Tibial nerve (tissue), 4 donors: ENCODE measurements at regions not wholly inside any gene's neighbourhood (a gene's known extent, or its start where the extent isn't known, plus 50 kb on each side); places are given as distances from the start of the nearest gene placed in this dataset.

Experiments used
- EP300 ChIP-seq, 2 donors: sonication (generic); formaldehyde crosslinking; IDR thresholded peaks; one replicate each; pipeline ENCODE4 v1.6.1; 2017; ENCODE audit warnings: antibody characterized with exemption in 2 of 2, mild to moderate bottlenecking in 1 of 2
- TF ChIP-seq, protein P1 (sequence below), 5 experiments: fragments of 200-600 bp in 3 of 5; fragments of 450-650 bp in 2 of 5; sonication (generic) in 3 of 5; IDR thresholded peaks; one replicate each; pipeline ENCODE4 v1.5.1; 2016 to 2019; ENCODE audit warnings: antibody characterized with exemption in 5 of 5, mild to moderate bottlenecking in 3 of 5, moderate library complexity in 2 of 5

- TF ChIP-seq, protein P1, sequence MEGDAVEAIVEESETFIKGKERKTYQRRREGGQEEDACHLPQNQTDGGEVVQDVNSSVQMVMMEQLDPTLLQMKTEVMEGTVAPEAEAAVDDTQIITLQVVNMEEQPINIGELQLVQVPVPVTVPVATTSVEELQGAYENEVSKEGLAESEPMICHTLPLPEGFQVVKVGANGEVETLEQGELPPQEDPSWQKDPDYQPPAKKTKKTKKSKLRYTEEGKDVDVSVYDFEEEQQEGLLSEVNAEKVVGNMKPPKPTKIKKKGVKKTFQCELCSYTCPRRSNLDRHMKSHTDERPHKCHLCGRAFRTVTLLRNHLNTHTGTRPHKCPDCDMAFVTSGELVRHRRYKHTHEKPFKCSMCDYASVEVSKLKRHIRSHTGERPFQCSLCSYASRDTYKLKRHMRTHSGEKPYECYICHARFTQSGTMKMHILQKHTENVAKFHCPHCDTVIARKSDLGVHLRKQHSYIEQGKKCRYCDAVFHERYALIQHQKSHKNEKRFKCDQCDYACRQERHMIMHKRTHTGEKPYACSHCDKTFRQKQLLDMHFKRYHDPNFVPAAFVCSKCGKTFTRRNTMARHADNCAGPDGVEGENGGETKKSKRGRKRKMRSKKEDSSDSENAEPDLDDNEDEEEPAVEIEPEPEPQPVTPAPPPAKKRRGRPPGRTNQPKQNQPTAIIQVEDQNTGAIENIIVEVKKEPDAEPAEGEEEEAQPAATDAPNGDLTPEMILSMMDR (IDR thresholded peaks at IDR 0.05), result no peak
- no peak for TF ChIP-seq EP300 (IDR thresholded peaks at IDR 0.05)
These were observed 114.5 kb upstream of the G2E3 start for GRCh38 chr14:30444451-30444850.
